Gastroesophageal sphincter (tissue), 4 donors: ENCODE measurements at regions not wholly inside any gene's neighbourhood (a gene's known extent, or its start where the extent isn't known, plus 50 kb on each side); places are given as distances from the start of the nearest gene placed in this dataset.

ENCODE experiments used
- ATAC-seq: fragments of 150-250 bp; one replicate; pipeline ENCODE4 v1.9.1; 2016; ENCODE audit warnings: mild to moderate bottlenecking, moderate library complexity
- H3K27ac ChIP-seq, 4 donors: fragments of 200-600 bp; sonication (generic) in 3 of 4; 1 replicate in 3 of 4; 2 replicates in 1 of 4; pipeline ENCODE4 v1.5.1; 2016 to 2019
- H3K27me3 ChIP-seq: fragments of 200-600 bp; sonication (generic); one replicate; pipeline ENCODE4 v1.5.1; 2019
- H3K36me3 ChIP-seq, 2 donors: fragments of 200-600 bp; sonication (generic); one replicate each; pipeline ENCODE4 v1.5.1; 2019; ENCODE audit warnings: control low read depth in 1 of 2
- H3K4me1 ChIP-seq, 3 donors: fragments of 200-600 bp; sonication (generic); 1 replicate in 2 of 3; 2 replicates in 1 of 3; pipeline ENCODE4 v1.5.1; 2016 to 2019; ENCODE audit warnings: control low read depth in 2 of 3
- H3K4me3 ChIP-seq, 2 donors: fragments of 200-600 bp; sonication (generic); one replicate each; pipeline ENCODE4 v1.5.1; 2019; ENCODE audit warnings: mild to moderate bottlenecking in 1 of 2, moderate library complexity in 1 of 2
- H3K9me3 ChIP-seq, 3 donors: fragments of 200-600 bp; sonication (generic); one replicate each; pipeline ENCODE4 v1.5.1; 2017 to 2019; ENCODE audit warnings: control low read depth in 2 of 3
- CTCF ChIP-seq, 4 experiments: fragments of 200-600 bp in 2 of 4; fragments of 450-650 bp in 2 of 4; sonication (generic) in 1 of 4; IDR thresholded peaks; one replicate each; pipeline ENCODE4 v1.5.1; 2017 to 2019; ENCODE audit warnings: antibody characterized with exemption in 4 of 4, mild to moderate bottlenecking in 2 of 4, moderate library complexity in 2 of 4
- EP300 ChIP-seq: sonication (generic); formaldehyde crosslinking; IDR thresholded peaks from one replicate; pipeline ENCODE4 v1.6.1; 2017; ENCODE audit warnings: antibody characterized with exemption, mild to moderate bottlenecking
- POLR2A ChIP-seq, 2 donors: fragments of 450-650 bp; IDR thresholded peaks; one replicate each; pipeline ENCODE4 v1.6.1; 2017; ENCODE audit warnings: antibody characterized with exemption in 2 of 2, mild to moderate bottlenecking in 2 of 2, moderate library complexity in 1 of 2
- POLR2AphosphoS5 ChIP-seq: sonication (generic); formaldehyde crosslinking; IDR thresholded peaks from one replicate; pipeline ENCODE4 v1.6.1; 2017; ENCODE audit warnings: antibody characterized with exemption
- WGBS, 2 donors: methylation state at CpG; one replicate each; pipeline ENCODE4 v1.1.5; 2018; ENCODE audit warnings: low coverage in 1 of 2; 5-methylcytosine and 5-hydroxymethylcytosine counted together

GRCh38 chr12:107931761-107932160, 157.3 kb downstream of the ASCL4 start:
- WGBS, 2 donors, result 36 to 77% methylated on average over 3 of the region's 5 CpGs
- no peak overlapping the region for H3K4me3 ChIP-seq
- no peak for TF ChIP-seq EP300
- no peak for TF ChIP-seq CTCF (IDR thresholded peaks at IDR 0.05)
- TF ChIP-seq POLR2AphosphoS5, result no peak
- no peak for TF ChIP-seq POLR2A (IDR thresholded peaks at IDR 0.05)
- H3K4me1 ChIP-seq, result peaks cover 0 to 10% (median 0%) of the 10 kb centered on the region in 3 donors
- no peaks in the 10 kb centered on the region for H3K36me3 ChIP-seq
- H3K9me3 ChIP-seq, result no peaks in the 10 kb centered on the region
- H3K27me3 ChIP-seq, result peaks cover 24% of the 10 kb centered on the region
- no peak for ATAC-seq
- no peak overlapping the region for H3K27ac ChIP-seq

GRCh38 chr12:107938446-107938845, 163.9 kb downstream of the ASCL4 start:
- ATAC-seq, result no peak
- H3K36me3 ChIP-seq, result no peaks in the 10 kb centered on the region
- H3K4me3 ChIP-seq, result no peak overlapping the region
- 40 to 60% methylated on average over 1 of the region's 1 CpG for WGBS, 2 donors
- H3K9me3 ChIP-seq, result peaks cover 0 to 8% (median 0%) of the 10 kb centered on the region in 3 donors
- H3K27me3 ChIP-seq, result peaks cover 12% of the 10 kb centered on the region
- TF ChIP-seq POLR2A (IDR thresholded peaks at IDR 0.05) (no peak), EP300 (no peak), POLR2AphosphoS5 (no peak), CTCF (IDR thresholded peaks at IDR 0.05) (no peak)
- H3K27ac ChIP-seq, result no peak overlapping the region
- H3K4me1 ChIP-seq, result peaks cover 0 to 5% (median 0%) of the 10 kb centered on the region in 3 donors

- peak; percentile 41 for ATAC-seq
- Histone ChIP-seq H3K36me3 (no peaks in the 10 kb centered on the region), H3K4me3 (no peak overlapping the region), H3K9me3 (peaks cover 0 to 9% (median 0%) of the 10 kb centered on the region in 3 donors), H3K27me3 (no peaks in the 10 kb centered on the region), H3K4me1 (no peaks in the 10 kb centered on the region), H3K27ac (peak overlapping the region in 2 of 4 donors; percentile 42 to 46)
- 63 to 72% methylated on average over 12 of the region's 12 CpGs for WGBS, 2 donors
- no peak for TF ChIP-seq POLR2A (IDR thresholded peaks at IDR 0.05)
- no peak for TF ChIP-seq POLR2AphosphoS5
- TF ChIP-seq EP300, result no peak
- TF ChIP-seq CTCF (IDR thresholded peaks at IDR 0.05), result no peak
Measured at GRCh38 chr12:107948391-107948945, 174.0 kb downstream of the ASCL4 start.

GRCh38 chr12:107951024-107951423, 176.5 kb downstream of the ASCL4 start:
- Histone ChIP-seq H3K27ac (no peak overlapping the region), H3K4me3 (no peak overlapping the region), H3K4me1 (peaks cover 0 to 16% (median 0%) of the 10 kb centered on the region in 3 donors), H3K9me3 (peaks cover 0 to 9% (median 0%) of the 10 kb centered on the region in 3 donors), H3K36me3 (no peaks in the 10 kb centered on the region), H3K27me3 (no peaks in the 10 kb centered on the region)
- ATAC-seq, result no peak
- 67 to 100% methylated on average over 1 to 2 of the region's 2 CpGs for WGBS, 2 donors
- TF ChIP-seq EP300 (no peak), POLR2A (IDR thresholded peaks at IDR 0.05) (no peak), POLR2AphosphoS5 (no peak), CTCF (IDR thresholded peaks at IDR 0.05) (no peak)

GRCh38 chr12:107955966-107956643, 173.0 kb upstream of the WSCD2 start:
- no peak for ATAC-seq
- no peaks in the 10 kb centered on the region for H3K27me3 ChIP-seq
- H3K36me3 ChIP-seq, result no peaks in the 10 kb centered on the region
- H3K27ac ChIP-seq, result peak overlapping the region in 1 of 4 donors; percentile 5
- WGBS, 2 donors, result 17 to 42% methylated on average over 3 to 4 of the region's 6 CpGs
- peaks cover 0 to 19% (median 0%) of the 10 kb centered on the region in 3 donors for H3K4me1 ChIP-seq
- H3K9me3 ChIP-seq, result peaks cover 0 to 9% (median 0%) of the 10 kb centered on the region in 3 donors
- H3K4me3 ChIP-seq, result no peak overlapping the region
- no peak for TF ChIP-seq CTCF (IDR thresholded peaks at IDR 0.05)
- no peak for TF ChIP-seq POLR2AphosphoS5
- no peak for TF ChIP-seq EP300
- no peak for TF ChIP-seq POLR2A (IDR thresholded peaks at IDR 0.05)
